Stimulated activated CD8-positive, alpha-beta memory T cell treated with anti-CD3 and anti-CD28 coated beads, Interleukin-12 subunit alpha, Interleukin-12 subunit beta, amount 100 ng/mL, for 24 hours (primary cell): ENCODE measurements at regions not wholly inside any gene's neighbourhood (a gene's known extent, or its start where the extent isn't known, plus 50 kb on each side); places are given as distances from the start of the nearest gene placed in this dataset.
"Not testable (repeated sequence)": the region's sequence is repeated elsewhere in the genome, so short reads cannot be mapped to it uniquely, and the experiment has no call there.

Source experiments
- DNase-seq: peaks from one replicate; pipeline ENCODE4 v3.0.0-alpha.2; 2020; ENCODE audit errors: extremely low read depth

- no peak for DNase-seq
Measured at GRCh38 chr10:29794776-29795611, 160.2 kb upstream of the SVIL start.

DNA sequence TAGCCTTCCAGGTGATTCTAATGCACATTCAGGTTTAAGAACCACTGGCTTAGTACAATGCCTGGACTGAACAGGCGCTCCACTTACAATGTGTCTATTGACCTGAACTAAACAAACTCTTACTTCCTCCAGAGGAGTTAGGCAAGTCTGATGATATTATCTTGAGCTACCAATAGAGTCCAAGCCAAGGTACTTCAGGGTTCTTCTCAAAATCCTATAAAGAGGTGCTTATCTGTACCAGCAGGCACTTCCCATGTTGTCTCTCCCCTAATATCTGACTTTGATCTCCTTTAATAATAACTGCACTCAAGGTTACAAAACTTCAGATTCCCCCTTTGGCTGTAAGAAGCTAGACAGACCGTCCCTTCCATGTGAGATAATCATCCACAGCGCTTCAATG is 157.0 kb upstream of the SVIL start:
- DNase-seq, result no peak

- DNase-seq, result no peak
Measured at GRCh38 chr10:29790207-29790606, 155.4 kb upstream of the SVIL start.

- DNase-seq, result no peak
Measured at GRCh38 chr10:29788113-29788512, 153.3 kb upstream of the SVIL start.

GRCh38 chr10:29785701-29786100 is 150.9 kb upstream of the SVIL start:
- DNase-seq, result no peak

DNA sequence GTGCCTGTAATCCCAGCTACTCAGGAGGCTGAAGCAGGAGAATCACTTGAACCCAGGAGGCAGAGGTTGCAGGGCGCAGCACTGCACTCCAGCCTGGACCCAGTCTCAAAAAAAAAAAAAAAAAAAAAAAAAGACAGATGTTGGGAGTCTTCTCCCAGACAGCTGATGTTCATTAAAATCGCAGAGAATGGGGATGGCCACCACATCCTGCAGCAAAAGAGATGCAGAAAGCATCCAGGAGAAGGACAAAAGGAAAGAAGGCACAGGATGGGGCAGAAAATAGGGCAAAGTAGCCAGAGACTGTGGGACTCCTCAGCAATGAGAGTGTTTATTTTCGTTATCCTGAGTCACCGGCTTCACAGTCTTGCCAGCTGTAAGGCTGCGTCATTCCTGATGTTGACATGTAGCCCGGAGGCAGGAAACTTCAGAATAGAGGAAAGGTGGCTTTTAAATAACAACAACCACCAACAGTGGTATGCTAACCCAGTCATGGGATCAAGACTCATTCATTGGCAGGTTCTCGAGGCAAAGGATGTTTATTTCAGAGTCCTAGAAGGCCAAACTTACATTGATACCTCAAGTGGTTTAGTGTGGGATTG is 149.5 kb upstream of the SVIL start:
- no peak for DNase-seq

DNA sequence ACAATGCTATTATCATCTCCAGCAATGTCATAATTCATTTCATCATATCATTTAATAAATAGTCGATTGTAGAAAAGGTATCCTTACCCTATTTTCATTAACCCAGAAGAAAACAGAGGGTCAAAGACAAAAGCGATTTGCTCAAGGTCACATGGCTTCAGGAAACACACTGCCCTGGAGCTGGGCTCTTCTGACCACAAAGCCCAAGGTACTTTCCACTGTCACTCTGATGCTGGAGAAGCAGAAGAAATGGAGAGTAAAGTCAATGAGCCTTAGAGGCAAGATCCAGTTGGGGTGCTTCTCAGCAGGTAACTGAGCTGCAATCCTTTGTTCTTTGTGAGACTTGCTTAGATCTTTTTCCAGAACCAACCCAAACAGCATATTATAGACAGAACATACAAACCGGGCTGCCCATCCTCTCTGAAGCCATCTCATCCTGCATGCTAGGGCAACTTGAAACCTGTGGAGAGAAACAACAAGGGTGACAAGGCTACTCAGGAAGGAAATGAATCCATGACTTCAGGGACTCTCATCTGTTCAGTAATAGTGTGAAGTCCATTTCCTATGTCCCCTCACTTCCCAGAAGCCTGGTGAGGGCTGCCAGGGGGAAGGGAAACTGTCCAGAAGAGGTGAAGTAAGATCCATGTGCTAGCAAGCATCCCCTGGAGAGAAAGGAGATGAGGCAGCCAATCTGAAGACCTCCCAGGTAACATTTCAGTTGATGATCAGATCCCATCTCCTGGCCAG is 148.6 kb upstream of the SVIL start:
- no peak for DNase-seq

- no peak for DNase-seq
Measured at GRCh38 chr10:29780639-29781038, 145.9 kb upstream of the SVIL start.

DNA sequence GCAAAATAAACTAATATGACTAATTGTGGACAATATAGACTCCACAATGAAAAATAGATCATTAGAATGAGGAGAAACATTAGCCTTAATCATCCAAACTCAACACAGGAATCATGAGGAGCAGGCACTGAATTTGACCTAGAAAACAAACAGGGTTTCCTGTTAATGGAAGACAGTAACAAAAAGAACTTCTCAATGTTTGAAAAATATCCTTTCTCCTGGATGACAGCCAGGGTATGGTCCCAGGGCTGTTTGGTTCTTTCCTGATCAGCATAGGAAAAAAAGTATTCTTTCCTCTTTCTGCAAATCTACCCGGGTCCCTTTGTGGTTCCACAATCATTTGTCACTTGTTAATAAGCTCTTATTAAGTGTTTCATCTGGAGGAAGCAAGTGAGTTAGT is 145.3 kb upstream of the SVIL start:
- DNase-seq, result no peak

- DNase-seq, result no peak
Measured at GRCh38 chr10:29776246-29776645, 141.5 kb upstream of the SVIL start.

DNA sequence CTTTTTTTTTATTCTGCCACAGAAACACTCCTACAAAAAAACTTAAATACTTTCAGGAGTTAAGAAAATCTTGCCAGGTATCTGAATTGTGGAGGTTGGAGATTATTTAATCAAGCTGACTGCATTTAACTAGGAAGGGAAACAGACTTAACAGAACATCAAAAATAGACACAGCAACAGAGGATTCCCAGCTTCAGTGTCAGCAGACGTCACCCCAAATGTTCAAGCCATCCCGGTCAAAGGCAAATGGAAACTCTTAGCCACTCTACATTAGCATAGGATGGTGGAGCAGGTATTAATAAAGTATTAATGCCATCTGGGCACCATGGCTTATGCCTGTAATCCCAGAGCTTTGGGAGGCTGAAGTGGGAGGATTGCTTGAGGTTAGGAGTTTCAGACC is 139.7 kb upstream of the SVIL start:
- DNase-seq, result no peak

DNA sequence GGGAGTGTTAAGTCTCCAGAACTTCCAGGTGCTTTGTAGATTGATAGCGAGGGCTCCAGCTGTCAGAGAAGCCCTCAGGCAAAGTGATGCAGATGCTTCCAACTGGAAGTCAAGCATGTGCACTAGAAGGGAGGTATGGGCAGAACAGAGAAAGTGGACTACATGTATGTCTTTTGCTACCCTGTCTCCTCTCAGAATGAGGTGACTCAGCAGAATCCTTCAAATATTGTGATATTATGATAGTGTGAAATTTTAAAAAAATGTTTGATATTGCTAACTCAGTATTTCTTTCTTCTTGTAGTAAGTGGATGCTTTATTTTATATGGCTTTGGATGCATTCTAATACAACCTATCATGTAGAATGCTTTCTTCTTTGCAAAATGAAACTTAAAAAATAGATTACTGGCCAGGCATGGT is 138.9 kb upstream of the SVIL start:
- DNase-seq, result no peak

DNA sequence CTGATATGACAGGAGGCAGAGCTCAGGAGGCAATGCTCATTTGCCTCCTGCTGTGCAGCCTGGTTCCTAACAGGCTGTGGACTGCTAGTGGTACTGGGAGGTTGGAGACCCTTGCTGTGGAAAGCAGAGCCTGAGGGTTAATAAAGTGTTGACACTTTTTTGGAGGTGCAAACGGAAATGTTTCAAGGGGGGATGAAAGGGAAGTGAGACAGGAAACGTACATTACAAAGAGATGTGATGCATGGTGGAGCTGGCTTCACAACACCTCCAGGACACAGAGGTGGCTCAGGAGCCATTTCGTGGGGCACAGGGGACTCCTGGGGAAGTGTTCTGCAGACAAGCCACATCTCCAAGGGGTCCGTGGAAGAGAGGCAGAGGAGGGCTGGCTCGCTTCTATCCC is 137.6 kb upstream of the SVIL start:
- DNase-seq, result no peak

DNA sequence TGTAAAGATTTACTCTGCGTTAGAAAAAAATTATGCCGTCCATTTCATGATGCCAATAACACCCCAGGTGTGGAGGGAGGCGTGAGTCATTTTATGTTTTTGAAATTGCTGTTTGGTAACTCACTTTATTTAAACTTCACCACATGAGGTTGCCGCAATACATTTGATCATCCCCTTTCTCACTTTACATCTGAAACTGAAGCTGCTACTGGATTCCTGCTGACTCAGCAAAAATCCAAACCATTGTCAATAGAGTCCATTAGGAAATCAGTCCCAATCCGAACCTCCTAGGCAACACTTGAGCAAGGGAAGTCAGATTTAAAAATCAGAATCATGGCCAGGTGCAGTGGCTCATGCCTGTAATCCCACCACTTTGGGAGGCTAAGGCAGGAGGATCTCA is 136.6 kb upstream of the SVIL start:
- DNase-seq, result no peak

- DNase-seq, result not testable (repeated sequence)
Measured at GRCh38 chr10:29769277-29769676, 134.5 kb upstream of the SVIL start.

DNA sequence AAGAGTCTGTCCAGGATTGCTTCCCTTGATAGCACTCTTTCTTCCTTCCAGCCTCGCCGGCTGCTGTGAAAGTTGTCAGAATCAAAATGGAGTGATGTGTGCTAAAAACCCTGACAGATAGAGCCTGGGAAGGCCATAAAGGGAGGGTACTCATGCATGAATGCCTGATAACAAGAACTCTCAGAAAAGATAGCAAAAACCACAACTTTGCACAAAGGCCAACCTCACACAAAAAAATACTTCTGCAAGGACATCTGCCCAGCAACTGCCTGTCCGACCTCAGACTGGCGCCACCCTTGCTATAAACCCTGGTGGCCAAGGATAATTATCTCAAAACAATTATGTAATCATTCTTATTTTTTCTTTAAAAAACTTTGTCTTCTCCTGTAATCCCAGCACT is 133.2 kb upstream of the SVIL start:
- no peak for DNase-seq

DNA sequence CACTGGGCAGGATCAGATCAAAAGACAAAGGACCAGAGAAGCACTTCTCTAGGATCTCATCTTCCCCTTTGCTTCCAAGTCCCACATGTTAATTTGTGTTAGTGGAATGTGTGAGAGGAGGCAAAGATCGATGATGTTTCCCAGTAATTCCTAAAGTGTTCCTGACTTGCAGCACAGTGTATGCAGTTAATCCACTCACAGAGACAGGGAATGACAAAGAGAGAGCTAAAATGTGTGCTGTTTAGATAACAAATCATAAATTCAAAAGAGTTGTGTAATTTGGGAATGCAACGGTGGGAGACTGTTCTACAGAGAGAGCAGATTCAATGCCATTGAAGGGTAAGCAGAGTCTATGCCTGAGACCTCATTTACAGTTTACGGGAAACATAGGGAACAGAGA is 132.0 kb upstream of the SVIL start:
- DNase-seq, result no peak

DNA sequence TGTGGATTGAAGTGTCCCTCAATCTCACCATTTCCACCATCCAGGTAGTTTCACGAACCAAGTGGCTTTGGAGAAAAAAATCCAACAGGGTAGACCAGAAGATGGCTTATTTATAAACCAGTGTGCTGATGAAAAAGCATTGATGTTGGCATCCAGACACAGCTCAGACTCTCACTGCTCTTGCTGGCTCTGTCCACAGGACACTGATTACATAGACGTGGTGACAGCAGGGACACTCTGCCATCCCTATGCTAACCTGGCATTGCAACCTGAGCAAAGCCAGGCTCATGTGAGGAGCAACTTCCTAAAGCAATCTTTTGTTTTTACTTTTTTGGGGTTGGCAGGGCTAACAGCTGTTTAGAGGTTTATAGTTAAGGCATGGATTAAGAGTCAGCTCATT is 130.6 kb upstream of the SVIL start:
- no peak for DNase-seq

DNA sequence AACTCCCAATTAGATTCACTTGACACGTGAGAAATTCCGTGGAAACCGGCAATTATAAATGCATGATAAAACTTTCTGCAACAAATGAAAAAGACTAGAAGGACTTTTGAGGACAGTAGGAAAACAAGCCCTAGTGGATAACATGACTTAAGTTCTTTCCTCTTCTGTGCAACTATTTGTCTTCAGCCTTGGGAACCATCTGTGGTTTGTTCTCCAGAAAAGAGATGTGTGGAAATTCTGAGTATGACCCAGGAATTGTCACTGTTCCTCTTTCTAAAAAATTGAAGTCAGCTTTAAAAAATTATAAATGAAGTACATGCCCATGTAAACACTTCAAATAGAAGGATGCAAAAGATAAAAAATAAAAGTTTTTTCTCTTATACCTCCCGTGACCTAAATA is 128.6 kb upstream of the SVIL start:
- no peak for DNase-seq

DNA sequence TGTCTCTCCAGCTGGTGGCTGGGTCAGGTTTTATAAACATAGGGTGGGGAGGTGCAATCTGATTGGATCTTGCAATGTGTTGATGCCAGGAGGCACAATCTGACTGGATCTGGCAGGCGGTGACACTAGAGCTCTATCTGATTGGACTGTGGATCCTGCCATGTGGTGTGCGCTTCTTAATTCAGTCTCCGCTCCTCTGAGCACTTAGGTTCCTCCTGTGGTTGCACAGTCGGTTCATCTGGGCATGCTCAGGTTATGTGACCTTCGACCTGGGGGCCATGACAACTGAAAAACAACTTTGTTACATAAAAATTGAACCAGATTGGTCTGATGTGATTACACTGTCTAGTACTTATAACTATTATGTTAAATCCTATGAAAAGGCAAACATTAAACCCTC is 127.1 kb upstream of the SVIL start:
- DNase-seq, result no peak

- DNase-seq, result no peak
Measured at GRCh38 chr10:29760138-29760900, 125.5 kb upstream of the SVIL start.
